ENCODE measurements at regions not wholly inside any gene's neighbourhood (a gene's known extent, or its start where the extent isn't known, plus 50 kb on each side); places are given as distances from the start of the nearest gene placed in this dataset.

- DNase-seq (ENCODE audit: low read depth in 2 of 2): no peak
Observed at GRCh38 chr9:1952001-1952400, 63.1 kb upstream of the SMARCA2 start.

GRCh38 chr9:1954238-1954637 is 60.9 kb upstream of the SMARCA2 start:
- Histone ChIP-seq H3K4me2 (ENCODE audit: extremely low read depth, insufficient read depth, low read length) (no peak overlapping the region), H2AFZ (ENCODE audit: low read length) (no peak overlapping the region), H3K9ac (ENCODE audit: insufficient read depth, low read length) (no peak overlapping the region), H3K4me3 (replicated peaks in 1 of 4; ENCODE audit: control extremely low read depth in 1 of 4, insufficient read depth in 1 of 4, low read depth in 3 of 4, low read length in 4 of 4) (no peak overlapping the region), H3K27ac (ENCODE audit: insufficient read depth, low read length) (no peak overlapping the region), H3K27me3 (ENCODE audit: control insufficient read depth, insufficient read depth, low read length) (no peaks in the 10 kb centered on the region), H3K9me3 (ENCODE audit: control insufficient read depth, insufficient read depth, low read depth, low read length) (no peaks in the 10 kb centered on the region), H3K4me1 (ENCODE audit: control insufficient read depth, extremely low read depth, insufficient read depth, low read length) (no peaks in the 10 kb centered on the region), H4K20me1 (ENCODE audit: control insufficient read depth, extremely low read depth, insufficient read depth, low read length) (no peaks in the 10 kb centered on the region), H3K79me2 (ENCODE audit: control insufficient read depth, insufficient read depth, low read length) (no peaks in the 10 kb centered on the region), H3K36me3 (ENCODE audit: control insufficient read depth, insufficient read depth, low read length) (no peaks in the 10 kb centered on the region)
- TF ChIP-seq CTCF (conservative IDR thresholded peaks at IDR 0.05 in 1 of 2, IDR thresholded peaks at IDR 0.05 in 1 of 2; ENCODE audit: low read depth in 1 of 2, low read length in 2 of 2) (no peak), EZH2 (IDR thresholded peaks at IDR 0.05; ENCODE audit: low read length, missing control alignments) (no peak)
- DNase-seq (ENCODE audit: low read depth in 2 of 2): no peak

More at GRCh38 chr9:1952001-1952400, 63.1 kb upstream of the SMARCA2 start:
- Histone ChIP-seq H3K27me3 (ENCODE audit: control insufficient read depth, insufficient read depth, low read length) (no peaks in the 10 kb centered on the region), H2AFZ (ENCODE audit: low read length) (no peak overlapping the region), H3K36me3 (ENCODE audit: control insufficient read depth, insufficient read depth, low read length) (no peaks in the 10 kb centered on the region), H3K4me3 (replicated peaks in 1 of 4; ENCODE audit: control extremely low read depth in 1 of 4, insufficient read depth in 1 of 4, low read depth in 3 of 4, low read length in 4 of 4) (no peak overlapping the region), H3K9ac (ENCODE audit: insufficient read depth, low read length) (no peak overlapping the region), H3K79me2 (ENCODE audit: control insufficient read depth, insufficient read depth, low read length) (no peaks in the 10 kb centered on the region), H4K20me1 (ENCODE audit: control insufficient read depth, extremely low read depth, insufficient read depth, low read length) (no peaks in the 10 kb centered on the region), H3K9me3 (ENCODE audit: control insufficient read depth, insufficient read depth, low read depth, low read length) (no peaks in the 10 kb centered on the region), H3K4me1 (ENCODE audit: control insufficient read depth, extremely low read depth, insufficient read depth, low read length) (no peaks in the 10 kb centered on the region), H3K27ac (ENCODE audit: insufficient read depth, low read length) (no peak overlapping the region), H3K4me2 (ENCODE audit: extremely low read depth, insufficient read depth, low read length) (no peak overlapping the region)
- TF ChIP-seq EZH2 (IDR thresholded peaks at IDR 0.05; ENCODE audit: low read length, missing control alignments) (no peak), CTCF (conservative IDR thresholded peaks at IDR 0.05 in 1 of 2, IDR thresholded peaks at IDR 0.05 in 1 of 2; ENCODE audit: low read depth in 1 of 2, low read length in 2 of 2) (no peak)

- H3K27ac ChIP-seq (ENCODE audit: insufficient read depth, low read length): no peak overlapping the region
- no peaks in the 10 kb centered on the region for H3K27me3 ChIP-seq (ENCODE audit: control insufficient read depth, insufficient read depth, low read length)
- no peak overlapping the region for H3K4me2 ChIP-seq (ENCODE audit: extremely low read depth, insufficient read depth, low read length)
- H3K9me3 ChIP-seq (ENCODE audit: control insufficient read depth, insufficient read depth, low read depth, low read length): no peaks in the 10 kb centered on the region
- no peak overlapping the region for H3K9ac ChIP-seq (ENCODE audit: insufficient read depth, low read length)
- H3K4me1 ChIP-seq (ENCODE audit: control insufficient read depth, extremely low read depth, insufficient read depth, low read length): no peaks in the 10 kb centered on the region
- H2AFZ ChIP-seq (ENCODE audit: low read length): no peak overlapping the region
- H3K36me3 ChIP-seq (ENCODE audit: control insufficient read depth, insufficient read depth, low read length): no peaks in the 10 kb centered on the region
- TF ChIP-seq EZH2 (IDR thresholded peaks at IDR 0.05; ENCODE audit: low read length, missing control alignments) (no peak), CTCF (conservative IDR thresholded peaks at IDR 0.05 in 1 of 2, IDR thresholded peaks at IDR 0.05 in 1 of 2; ENCODE audit: low read depth in 1 of 2, low read length in 2 of 2) (no peak)
- H4K20me1 ChIP-seq (ENCODE audit: control insufficient read depth, extremely low read depth, insufficient read depth, low read length): no peaks in the 10 kb centered on the region
- no peaks in the 10 kb centered on the region for H3K79me2 ChIP-seq (ENCODE audit: control insufficient read depth, insufficient read depth, low read length)
- no peak overlapping the region for H3K4me3 ChIP-seq (replicated peaks in 1 of 4; ENCODE audit: control extremely low read depth in 1 of 4, insufficient read depth in 1 of 4, low read depth in 3 of 4, low read length in 4 of 4)
- DNase-seq (ENCODE audit: low read depth in 2 of 2): no peak
Observed at GRCh38 chr9:1956958-1957357, 58.2 kb upstream of the SMARCA2 start.

Measured in fibroblast of lung (primary cell).